ENCODE measurements at regions not wholly inside any gene's neighbourhood (a gene's known extent, or its start where the extent isn't known, plus 50 kb on each side); places are given as distances from the start of the nearest gene placed in this dataset.

- no peaks in the 10 kb centered on the region for H3K36me3 ChIP-seq (replicated peaks; ENCODE audit: insufficient read depth, low read length)
- DNase-seq, result no peak
- no peaks in the 10 kb centered on the region for H3K9me2 ChIP-seq (replicated peaks; ENCODE audit: insufficient read depth, low read length)
- no peak overlapping the region for H2AFZ ChIP-seq (ENCODE audit: low read length)
- no peaks in the 10 kb centered on the region for H3K27me3 ChIP-seq (replicated peaks; ENCODE audit: insufficient read depth, low read length)
- H3K27ac ChIP-seq (ENCODE audit: low read length), result no peak overlapping the region
- H3K4me1 ChIP-seq (ENCODE audit: low read length), result no peaks in the 10 kb centered on the region
- H3K9ac ChIP-seq (ENCODE audit: low read length), result no peak overlapping the region
- no peak overlapping the region for H3K4me2 ChIP-seq (ENCODE audit: low read depth, low read length)
- no peak overlapping the region for H3K4me3 ChIP-seq (ENCODE audit: low read length)
- no peaks in the 10 kb centered on the region for H4K20me1 ChIP-seq (ENCODE audit: insufficient read depth, low read length)
- no peak for TF ChIP-seq EZH2phosphoT487 (IDR thresholded peaks at IDR 0.05; ENCODE audit: low read length)
- TF ChIP-seq, protein P1, sequence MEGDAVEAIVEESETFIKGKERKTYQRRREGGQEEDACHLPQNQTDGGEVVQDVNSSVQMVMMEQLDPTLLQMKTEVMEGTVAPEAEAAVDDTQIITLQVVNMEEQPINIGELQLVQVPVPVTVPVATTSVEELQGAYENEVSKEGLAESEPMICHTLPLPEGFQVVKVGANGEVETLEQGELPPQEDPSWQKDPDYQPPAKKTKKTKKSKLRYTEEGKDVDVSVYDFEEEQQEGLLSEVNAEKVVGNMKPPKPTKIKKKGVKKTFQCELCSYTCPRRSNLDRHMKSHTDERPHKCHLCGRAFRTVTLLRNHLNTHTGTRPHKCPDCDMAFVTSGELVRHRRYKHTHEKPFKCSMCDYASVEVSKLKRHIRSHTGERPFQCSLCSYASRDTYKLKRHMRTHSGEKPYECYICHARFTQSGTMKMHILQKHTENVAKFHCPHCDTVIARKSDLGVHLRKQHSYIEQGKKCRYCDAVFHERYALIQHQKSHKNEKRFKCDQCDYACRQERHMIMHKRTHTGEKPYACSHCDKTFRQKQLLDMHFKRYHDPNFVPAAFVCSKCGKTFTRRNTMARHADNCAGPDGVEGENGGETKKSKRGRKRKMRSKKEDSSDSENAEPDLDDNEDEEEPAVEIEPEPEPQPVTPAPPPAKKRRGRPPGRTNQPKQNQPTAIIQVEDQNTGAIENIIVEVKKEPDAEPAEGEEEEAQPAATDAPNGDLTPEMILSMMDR (IDR thresholded peaks at IDR 0.05; ENCODE audit: low read length), result no peak
- no peak for TF ChIP-seq EZH2 (optimal IDR thresholded peaks at IDR 0.05; ENCODE audit: low read depth, low read length)
- no peaks in the 10 kb centered on the region for H3K79me2 ChIP-seq (ENCODE audit: low read length)
- no peaks in the 10 kb centered on the region for H3K9me3 ChIP-seq (replicated peaks; ENCODE audit: insufficient read depth, low read length)
- H3F3A ChIP-seq (ENCODE audit: insufficient read depth, low read length), result no peaks in the 10 kb centered on the region
Measured at GRCh38 chr9:38271666-38272241, 120.7 kb upstream of the ALDH1B1 start.

DNA sequence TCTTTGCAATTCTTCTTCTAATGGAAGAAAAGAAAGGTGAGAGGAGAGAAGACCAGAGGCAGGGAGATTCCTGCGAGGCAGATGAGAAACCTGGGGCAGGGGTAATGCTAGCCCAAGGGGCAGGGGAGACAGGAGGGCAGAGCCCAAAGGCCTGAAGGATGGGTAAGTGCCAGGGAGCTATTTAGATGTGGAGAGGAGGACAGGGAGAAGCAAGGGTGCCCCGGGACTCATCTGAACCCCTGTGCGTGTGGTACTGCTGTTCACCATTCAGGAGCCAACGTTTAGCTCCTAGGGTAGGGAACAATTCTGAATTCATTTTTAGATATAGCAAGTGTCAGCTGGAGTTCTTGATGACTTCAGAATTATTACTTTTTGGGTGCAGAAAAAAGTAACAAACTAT is 122.7 kb upstream of the ALDH1B1 start:
- Histone ChIP-seq H3K79me2 (ENCODE audit: low read length) (no peaks in the 10 kb centered on the region), H3K27me3 (replicated peaks; ENCODE audit: insufficient read depth, low read length) (no peaks in the 10 kb centered on the region), H3K9ac (ENCODE audit: low read length) (no peak overlapping the region), H2AFZ (ENCODE audit: low read length) (no peak overlapping the region), H3K9me2 (replicated peaks; ENCODE audit: insufficient read depth, low read length) (no peaks in the 10 kb centered on the region), H3K4me2 (ENCODE audit: low read depth, low read length) (no peak overlapping the region), H3K4me3 (ENCODE audit: low read length) (no peak overlapping the region), H3K27ac (ENCODE audit: low read length) (no peak overlapping the region), H3K4me1 (ENCODE audit: low read length) (no peaks in the 10 kb centered on the region), H3F3A (ENCODE audit: insufficient read depth, low read length) (no peaks in the 10 kb centered on the region), H3K9me3 (replicated peaks; ENCODE audit: insufficient read depth, low read length) (no peaks in the 10 kb centered on the region), H3K36me3 (replicated peaks; ENCODE audit: insufficient read depth, low read length) (no peaks in the 10 kb centered on the region), H4K20me1 (ENCODE audit: insufficient read depth, low read length) (no peaks in the 10 kb centered on the region)
- DNase-seq, result no peak
- TF ChIP-seq EZH2 (optimal IDR thresholded peaks at IDR 0.05; ENCODE audit: low read depth, low read length) (no peak), EZH2phosphoT487 (IDR thresholded peaks at IDR 0.05; ENCODE audit: low read length) (no peak)
- TF ChIP-seq, protein P1 (IDR thresholded peaks at IDR 0.05; ENCODE audit: low read length), result no peak

DNA sequence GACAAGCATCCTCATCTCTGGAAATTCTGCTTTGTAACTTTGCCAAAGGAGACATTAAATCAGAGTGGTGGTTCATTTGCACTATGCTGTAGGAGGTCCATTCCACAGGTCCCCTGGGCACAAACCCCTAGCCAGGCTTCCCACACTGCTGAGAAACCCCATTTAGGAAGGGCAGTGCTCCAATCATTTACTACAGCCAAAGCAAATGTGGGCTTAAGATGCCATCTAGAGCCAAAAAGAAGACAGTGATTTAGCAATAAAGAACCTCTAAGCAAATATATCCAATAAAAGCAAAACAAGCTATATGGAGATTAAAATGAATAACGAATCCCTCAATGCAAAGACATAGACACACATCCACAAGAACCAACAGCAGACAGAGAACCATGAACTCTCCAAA is 129.0 kb upstream of the ALDH1B1 start:
- no peak overlapping the region for H3K4me2 ChIP-seq (ENCODE audit: low read depth, low read length)
- H3K9me2 ChIP-seq (replicated peaks; ENCODE audit: insufficient read depth, low read length), result no peaks in the 10 kb centered on the region
- TF ChIP-seq, protein P1 (IDR thresholded peaks at IDR 0.05; ENCODE audit: low read length), result no peak
- no peak for TF ChIP-seq EZH2phosphoT487 (IDR thresholded peaks at IDR 0.05; ENCODE audit: low read length)
- TF ChIP-seq EZH2 (optimal IDR thresholded peaks at IDR 0.05; ENCODE audit: low read depth, low read length), result no peak
- no peaks in the 10 kb centered on the region for H4K20me1 ChIP-seq (ENCODE audit: insufficient read depth, low read length)
- H3K9ac ChIP-seq (ENCODE audit: low read length), result no peak overlapping the region
- no peaks in the 10 kb centered on the region for H3K9me3 ChIP-seq (replicated peaks; ENCODE audit: insufficient read depth, low read length)
- no peak overlapping the region for H3K27ac ChIP-seq (ENCODE audit: low read length)
- no peaks in the 10 kb centered on the region for H3K36me3 ChIP-seq (replicated peaks; ENCODE audit: insufficient read depth, low read length)
- H3K4me3 ChIP-seq (ENCODE audit: low read length), result no peak overlapping the region
- no peaks in the 10 kb centered on the region for H3K27me3 ChIP-seq (replicated peaks; ENCODE audit: insufficient read depth, low read length)
- no peaks in the 10 kb centered on the region for H3F3A ChIP-seq (ENCODE audit: insufficient read depth, low read length)
- H3K79me2 ChIP-seq (ENCODE audit: low read length), result no peaks in the 10 kb centered on the region
- no peak for DNase-seq
- H2AFZ ChIP-seq (ENCODE audit: low read length), result no peak overlapping the region
- H3K4me1 ChIP-seq (ENCODE audit: low read length), result no peaks in the 10 kb centered on the region

All from MM.1S (cell line).